ENCODE measurements at regions not wholly inside any gene's neighbourhood (a gene's known extent, or its start where the extent isn't known, plus 50 kb on each side); places are given as distances from the start of the nearest gene placed in this dataset.

GRCh38 chr1:232471250-232471649, 158.7 kb downstream of the SIPA1L2 start:
- DNase-seq (ENCODE audit: low spot score), result no peak
- no peaks in the 10 kb centered on the region for H3K9me3 Mint-ChIP-seq
- ChIA-PET CTCF (no interaction called here), POLR2A (no interaction called here)
- H3K27ac Mint-ChIP-seq, result no peak overlapping the region
- peaks cover 50% of the 10 kb centered on the region for H3K4me1 Mint-ChIP-seq
- peaks cover 62% of the 10 kb centered on the region for H3K27me3 Mint-ChIP-seq (ENCODE audit: low read depth)
- no peak for TF ChIP-seq ZNF317 (CRISPR knock-in tag; IDR thresholded peaks at IDR 0.05; ENCODE audit: borderline replicate concordance, low read depth)
- TF ChIP-seq MYBL2 (CRISPR knock-in tag; IDR thresholded peaks at IDR 0.05), result no peak
- no peak for TF ChIP-seq STAT6 (CRISPR knock-in tag; conservative IDR thresholded peaks at IDR 0.05; ENCODE audit: low read depth)
- no peak for TF ChIP-seq TCF7 (CRISPR knock-in tag; IDR thresholded peaks at IDR 0.05; ENCODE audit: low read depth)
- TF ChIP-seq E2F4 (CRISPR knock-in tag; IDR thresholded peaks at IDR 0.05; ENCODE audit: borderline replicate concordance, low read depth), result no peak
- no peak for TF ChIP-seq MAX (CRISPR knock-in tag; IDR thresholded peaks at IDR 0.05)
- no peak for TF ChIP-seq NR3C1 (CRISPR knock-in tag; conservative IDR thresholded peaks at IDR 0.05; ENCODE audit: low read depth)
- TF ChIP-seq IRF1 (CRISPR knock-in tag; IDR thresholded peaks at IDR 0.05), result no peak
- no peak for TF ChIP-seq ZNF425 (CRISPR knock-in tag; conservative IDR thresholded peaks at IDR 0.05)
- TF ChIP-seq ATF3 (CRISPR knock-in tag; conservative IDR thresholded peaks at IDR 0.05), result no peak
- TF ChIP-seq GRHL2 (CRISPR knock-in tag; IDR thresholded peaks at IDR 0.05; ENCODE audit: insufficient replicate concordance, severe bottlenecking), result no peak
- no peak for ATAC-seq
- H3K36me3 Mint-ChIP-seq, result peaks cover 1% of the 10 kb centered on the region
- no peak overlapping the region for H3K4me3 Mint-ChIP-seq

GRCh38 chr1:232470711-232471110, 159.2 kb downstream of the SIPA1L2 start:
- Mint-ChIP-seq H3K4me3 (no peak overlapping the region), H3K36me3 (peaks cover 3% of the 10 kb centered on the region), H3K4me1 (peaks cover 50% of the 10 kb centered on the region), H3K27me3 (ENCODE audit: low read depth) (peaks cover 67% of the 10 kb centered on the region), H3K27ac (no peak overlapping the region), H3K9me3 (no peaks in the 10 kb centered on the region)
- TF ChIP-seq ESRRA (CRISPR knock-in tag; IDR thresholded peaks at IDR 0.05; ENCODE audit: borderline replicate concordance) (no peak), STAT6 (CRISPR knock-in tag; conservative IDR thresholded peaks at IDR 0.05; ENCODE audit: low read depth) (no peak), ETV6 (CRISPR knock-in tag; IDR thresholded peaks at IDR 0.05) (no peak), ZNF281 (CRISPR knock-in tag; IDR thresholded peaks at IDR 0.05) (no peak), ZBTB43 (CRISPR knock-in tag; IDR thresholded peaks at IDR 0.05) (no peak), GABPB1 (CRISPR knock-in tag; IDR thresholded peaks at IDR 0.05) (no peak), ATF1 (CRISPR knock-in tag; IDR thresholded peaks at IDR 0.05) (no peak), ZNF317 (CRISPR knock-in tag; IDR thresholded peaks at IDR 0.05; ENCODE audit: borderline replicate concordance, low read depth) (no peak), USF1 (CRISPR knock-in tag; IDR thresholded peaks at IDR 0.05) (no peak), RORB (CRISPR knock-in tag; IDR thresholded peaks at IDR 0.05) (no peak)
- ATAC-seq (no peak), DNase-seq (ENCODE audit: low spot score) (no peak)
- ChIA-PET POLR2A (no interaction called here), CTCF (interaction anchor here (1.5 kb wide), 1 partner anchor 156 kb away, joined by 5 read pairs; no protein-coding TSS in a partner anchor)
